Endodermal cell (in vitro differentiated cells): ENCODE measurements at regions not wholly inside any gene's neighbourhood (a gene's known extent, or its start where the extent isn't known, plus 50 kb on each side); places are given as distances from the start of the nearest gene placed in this dataset.

ENCODE experiments used
- DNase-seq: peaks from one replicate; pipeline ENCODE4 v3.0.0-alpha.2; 2017
- H3K27ac ChIP-seq: 2 replicates; pipeline ENCODE4 v1.5.1; 2013; ENCODE audit warnings: mild to moderate bottlenecking, low read depth, low read length, moderate library complexity
- H3K27me3 ChIP-seq: 2 replicates; pipeline ENCODE4 v1.6.1; 2013; ENCODE audit warnings: mild to moderate bottlenecking, low read length, moderate library complexity; ENCODE audit not compliant: insufficient read depth, control insufficient read depth, poor library complexity, severe bottlenecking
- H3K36me3 ChIP-seq: 2 replicates; pipeline ENCODE4 v1.7.0; 2013; ENCODE audit warnings: mild to moderate bottlenecking, low read length, moderate library complexity; ENCODE audit not compliant: control insufficient read depth, insufficient read depth
- H3K4me1 ChIP-seq: one replicate; pipeline ENCODE4 v1.7.0; 2013; ENCODE audit warnings: low read length; ENCODE audit not compliant: control insufficient read depth, insufficient read depth
- H3K4me3 ChIP-seq: 2 replicates; pipeline ENCODE4 v1.5.1; 2013; ENCODE audit warnings: mild to moderate bottlenecking, low read length, moderate library complexity
- H3K9ac ChIP-seq: 2 replicates; pipeline ENCODE4 v1.6.1; 2013; ENCODE audit warnings: mild to moderate bottlenecking, low read length, moderate library complexity; ENCODE audit not compliant: poor library complexity, severe bottlenecking; ENCODE audit errors: extremely low read depth
- H3K9me3 ChIP-seq: 2 replicates; pipeline ENCODE4 v1.6.1; 2013; ENCODE audit warnings: mild to moderate bottlenecking, low read length, moderate library complexity; ENCODE audit not compliant: control insufficient read depth
- H3K27ac Mint-ChIP-seq: 2 replicates; pipeline ENCODE4 v1.8.0; 2020; ENCODE audit warnings: mixed read lengths
- H3K27me3 Mint-ChIP-seq: 2 replicates; pipeline ENCODE4 v1.8.0; 2021; ENCODE audit warnings: mild to moderate bottlenecking, mixed read lengths; ENCODE audit not compliant: insufficient read depth
- H3K36me3 Mint-ChIP-seq: 2 replicates; pipeline ENCODE4 v1.8.0; 2020; ENCODE audit warnings: low read depth, mixed read lengths
- H3K4me1 Mint-ChIP-seq: 2 replicates; pipeline ENCODE4 v1.8.0; 2020; ENCODE audit warnings: mixed read lengths
- H3K4me3 Mint-ChIP-seq: 2 replicates; pipeline ENCODE4 v1.8.0; 2020; ENCODE audit warnings: mild to moderate bottlenecking, moderate library complexity, mixed read lengths
- H3K9me3 Mint-ChIP-seq: 2 replicates; pipeline ENCODE4 v1.8.0; 2020; ENCODE audit warnings: mild to moderate bottlenecking, mixed read lengths
- CTCF ChIP-seq: fragments of 200-600 bp; sonication (generic); conservative IDR thresholded peaks from 2 replicates; pipeline ENCODE4 v1.5.0; 2021; ENCODE audit warnings: antibody characterized with exemption, mild to moderate bottlenecking
- WGBS, 2 experiments: methylation state at CpG; one replicate each; pipeline versions ENCODE4 v1.1.5 to v1.1.7; 2013; ENCODE audit warnings: missing lambda C conversion rate in 2 of 2, mixed read lengths in 1 of 2; ENCODE audit not compliant: insufficient coverage in 1 of 2, insufficient read length in 1 of 2; 5-methylcytosine and 5-hydroxymethylcytosine counted together

- peaks cover 11% of the 10 kb centered on the region for H3K4me1 ChIP-seq
- H3K27ac ChIP-seq, result no peak overlapping the region
- Mint-ChIP-seq H3K27ac (peak overlapping the region; percentile 89), H3K27me3 (no peaks in the 10 kb centered on the region), H3K4me3 (no peak overlapping the region), H3K9me3 (no peaks in the 10 kb centered on the region), H3K36me3 (peaks cover 3% of the 10 kb centered on the region), H3K4me1 (peaks cover 49% of the 10 kb centered on the region)
- H3K36me3 ChIP-seq, result peaks cover 7% of the 10 kb centered on the region
- H3K4me3 ChIP-seq, result no peak overlapping the region
- DNase-seq, result no peak
- 94% methylated on average over 2 to 11 of the region's 11 CpGs for WGBS, 2 experiments
- H3K27me3 ChIP-seq, result no peaks in the 10 kb centered on the region
- no peaks in the 10 kb centered on the region for H3K9me3 ChIP-seq
- TF ChIP-seq CTCF, result no peak
- no peak overlapping the region for H3K9ac ChIP-seq
These were observed 511.1 kb downstream of the IRS2 start for GRCh38 chr13:109275139-109275745.

- no peaks in the 10 kb centered on the region for H3K27me3 ChIP-seq
- peaks cover 58% of the 10 kb centered on the region for H3K4me1 Mint-ChIP-seq
- H3K27ac ChIP-seq, result peak overlapping the region; percentile 12
- no peak overlapping the region for H3K4me3 Mint-ChIP-seq
- H3K9me3 ChIP-seq, result no peaks in the 10 kb centered on the region
- H3K27ac Mint-ChIP-seq, result peak overlapping the region; percentile 89
- no peaks in the 10 kb centered on the region for H3K9me3 Mint-ChIP-seq
- 14 to 67% methylated on average over 1 to 5 of the region's 5 CpGs for WGBS, 2 experiments
- no peak for TF ChIP-seq CTCF
- DNase-seq, result peak; percentile 86
- peaks cover 7% of the 10 kb centered on the region for H3K36me3 ChIP-seq
- H3K27me3 Mint-ChIP-seq, result no peaks in the 10 kb centered on the region
- H3K4me3 ChIP-seq, result peak overlapping the region; percentile 72
- peak overlapping the region; percentile 1 for H3K9ac ChIP-seq
- H3K36me3 Mint-ChIP-seq, result peaks cover 3% of the 10 kb centered on the region
- H3K4me1 ChIP-seq, result peaks cover 11% of the 10 kb centered on the region
These were observed 512.1 kb downstream of the IRS2 start for GRCh38 chr13:109274188-109274821.

GRCh38 chr13:109273326-109273751, 513.0 kb downstream of the IRS2 start:
- Histone ChIP-seq H3K36me3 (peaks cover 7% of the 10 kb centered on the region), H3K27me3 (no peaks in the 10 kb centered on the region), H3K9ac (no peak overlapping the region), H3K9me3 (no peaks in the 10 kb centered on the region), H3K4me1 (peaks cover 11% of the 10 kb centered on the region), H3K4me3 (peak overlapping the region; percentile 72), H3K27ac (no peak overlapping the region)
- H3K27me3 Mint-ChIP-seq, result no peaks in the 10 kb centered on the region
- peaks cover 66% of the 10 kb centered on the region for H3K4me1 Mint-ChIP-seq
- TF ChIP-seq CTCF, result no peak
- H3K27ac Mint-ChIP-seq, result peak overlapping the region; percentile 67
- H3K4me3 Mint-ChIP-seq, result peak overlapping the region; percentile 8
- DNase-seq, result no peak
- H3K36me3 Mint-ChIP-seq, result peaks cover 5% of the 10 kb centered on the region
- H3K9me3 Mint-ChIP-seq, result no peaks in the 10 kb centered on the region
- WGBS, 2 experiments, result 84 to 86% methylated on average over 2 to 3 of the region's 3 CpGs
